GM19023 (cell line): ENCODE measurements at regions not wholly inside any gene's neighbourhood (a gene's known extent, or its start where the extent isn't known, plus 50 kb on each side); places are given as distances from the start of the nearest gene placed in this dataset.
A peak's percentile ranks its signal among the peaks of the same experiment; 100 is the strongest.

Source experiments
- ATAC-seq: cut with Tn5 transposase; IDR thresholded peaks from one replicate; pipeline ENCODE4 v1.9.1; 2021; ENCODE audit warnings: mild to moderate bottlenecking, moderate library complexity; ENCODE audit not compliant: unreplicated experiment

- ATAC-seq: no peak
Measured at GRCh38 chr6:15996030-15996429, 132.9 kb upstream of the MYLIP start.

- no peak for ATAC-seq
Measured at GRCh38 chr6:15995493-15995892, 133.4 kb upstream of the MYLIP start.

GRCh38 chr6:15994814-15995459 lies 133.9 kb upstream of the MYLIP start:
- no peak for ATAC-seq

GRCh38 chr6:15993716-15994228 lies 135.1 kb upstream of the MYLIP start:
- no peak for ATAC-seq

GRCh38 chr6:15990179-15990578 lies 138.7 kb upstream of the MYLIP start:
- ATAC-seq: no peak

- peak; percentile 95 for ATAC-seq
Measured at GRCh38 chr6:15989397-15989796, 139.5 kb upstream of the MYLIP start.

GRCh38 chr6:15987569-15987968 lies 141.3 kb upstream of the MYLIP start:
- no peak for ATAC-seq

- ATAC-seq: no peak
Measured at GRCh38 chr6:15986027-15986629, 142.8 kb upstream of the MYLIP start.

GRCh38 chr6:15985379-15985959 lies 143.4 kb upstream of the MYLIP start:
- no peak for ATAC-seq

- ATAC-seq: no peak
Measured at GRCh38 chr6:15981956-15982355, 146.9 kb upstream of the MYLIP start.

GRCh38 chr6:15980801-15981200 lies 148.1 kb upstream of the MYLIP start:
- ATAC-seq: no peak

- no peak for ATAC-seq
Measured at GRCh38 chr6:15978426-15978825, 150.5 kb upstream of the MYLIP start.

GRCh38 chr6:15977050-15977449 lies 151.8 kb upstream of the MYLIP start:
- ATAC-seq: no peak

GRCh38 chr6:15974817-15975216 lies 154.1 kb upstream of the MYLIP start:
- ATAC-seq: no peak

GRCh38 chr6:15970517-15970916 lies 158.4 kb upstream of the MYLIP start:
- no peak for ATAC-seq

GRCh38 chr6:15969236-15969778 lies 159.6 kb upstream of the MYLIP start:
- ATAC-seq: no peak

GRCh38 chr6:15968519-15968918 lies 160.4 kb upstream of the MYLIP start:
- no peak for ATAC-seq

GRCh38 chr6:15966000-15966520 lies 162.8 kb upstream of the MYLIP start:
- ATAC-seq: no peak

- no peak for ATAC-seq
Measured at GRCh38 chr6:15962449-15962764, 166.5 kb upstream of the MYLIP start.

- no peak for ATAC-seq
Measured at GRCh38 chr6:15961635-15962448, 167.0 kb upstream of the MYLIP start.
